Endodermal cell (in vitro differentiated cells): ENCODE measurements at regions not wholly inside any gene's neighbourhood (a gene's known extent, or its start where the extent isn't known, plus 50 kb on each side); places are given as distances from the start of the nearest gene placed in this dataset.

Experiments
- DNase-seq: peaks from one replicate; pipeline ENCODE4 v3.0.0-alpha.2; 2017
- H3K27ac ChIP-seq: 2 replicates; pipeline ENCODE4 v1.5.1; 2013; ENCODE audit warnings: mild to moderate bottlenecking, low read depth, low read length, moderate library complexity
- H3K27me3 ChIP-seq: 2 replicates; pipeline ENCODE4 v1.6.1; 2013; ENCODE audit warnings: mild to moderate bottlenecking, low read length, moderate library complexity; ENCODE audit not compliant: insufficient read depth, control insufficient read depth, poor library complexity, severe bottlenecking
- H3K36me3 ChIP-seq: 2 replicates; pipeline ENCODE4 v1.7.0; 2013; ENCODE audit warnings: mild to moderate bottlenecking, low read length, moderate library complexity; ENCODE audit not compliant: control insufficient read depth, insufficient read depth
- H3K4me1 ChIP-seq: one replicate; pipeline ENCODE4 v1.7.0; 2013; ENCODE audit warnings: low read length; ENCODE audit not compliant: control insufficient read depth, insufficient read depth
- H3K4me3 ChIP-seq: 2 replicates; pipeline ENCODE4 v1.5.1; 2013; ENCODE audit warnings: mild to moderate bottlenecking, low read length, moderate library complexity
- H3K9ac ChIP-seq: 2 replicates; pipeline ENCODE4 v1.6.1; 2013; ENCODE audit warnings: mild to moderate bottlenecking, low read length, moderate library complexity; ENCODE audit not compliant: poor library complexity, severe bottlenecking; ENCODE audit errors: extremely low read depth
- H3K9me3 ChIP-seq: 2 replicates; pipeline ENCODE4 v1.6.1; 2013; ENCODE audit warnings: mild to moderate bottlenecking, low read length, moderate library complexity; ENCODE audit not compliant: control insufficient read depth
- H3K27ac Mint-ChIP-seq: 2 replicates; pipeline ENCODE4 v1.8.0; 2020; ENCODE audit warnings: mixed read lengths
- H3K27me3 Mint-ChIP-seq: 2 replicates; pipeline ENCODE4 v1.8.0; 2021; ENCODE audit warnings: mild to moderate bottlenecking, mixed read lengths; ENCODE audit not compliant: insufficient read depth
- H3K36me3 Mint-ChIP-seq: 2 replicates; pipeline ENCODE4 v1.8.0; 2020; ENCODE audit warnings: low read depth, mixed read lengths
- H3K4me1 Mint-ChIP-seq: 2 replicates; pipeline ENCODE4 v1.8.0; 2020; ENCODE audit warnings: mixed read lengths
- H3K4me3 Mint-ChIP-seq: 2 replicates; pipeline ENCODE4 v1.8.0; 2020; ENCODE audit warnings: mild to moderate bottlenecking, moderate library complexity, mixed read lengths
- H3K9me3 Mint-ChIP-seq: 2 replicates; pipeline ENCODE4 v1.8.0; 2020; ENCODE audit warnings: mild to moderate bottlenecking, mixed read lengths
- WGBS, 2 experiments: methylation state at CpG; one replicate each; pipeline versions ENCODE4 v1.1.5 to v1.1.7; 2013; ENCODE audit warnings: missing lambda C conversion rate in 2 of 2, mixed read lengths in 1 of 2; ENCODE audit not compliant: insufficient coverage in 1 of 2, insufficient read length in 1 of 2; 5-methylcytosine and 5-hydroxymethylcytosine counted together
- TF ChIP-seq, protein P1 (sequence below): fragments of 200-600 bp; sonication (generic); conservative IDR thresholded peaks from 2 replicates; pipeline ENCODE4 v1.5.0; 2021; ENCODE audit warnings: antibody characterized with exemption, mild to moderate bottlenecking

DNA sequence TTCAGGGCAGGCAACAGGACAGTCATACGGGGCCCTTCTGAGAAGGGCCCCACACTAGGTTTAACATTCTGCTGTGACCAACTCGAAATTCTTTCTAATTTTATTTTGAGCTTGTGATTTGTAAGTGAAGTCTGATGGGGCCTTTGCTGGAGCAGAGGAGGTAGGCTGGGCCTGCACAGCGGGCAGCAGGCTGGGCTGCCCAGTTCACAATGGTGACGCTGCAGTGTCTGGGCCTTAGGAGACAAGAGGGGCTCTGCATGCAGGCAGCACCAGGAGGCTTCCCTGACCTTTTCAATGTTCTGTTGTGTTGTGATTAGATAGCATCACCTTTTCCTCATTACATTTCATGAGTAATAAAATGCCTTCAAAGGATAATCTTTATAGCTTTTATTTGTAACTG, 175.1 kb downstream of the CXCL12 start:
- Histone ChIP-seq H3K4me3 (no peak overlapping the region), H3K27ac (no peak overlapping the region), H3K36me3 (no peaks in the 10 kb centered on the region), H3K4me1 (peaks cover 4% of the 10 kb centered on the region), H3K27me3 (no peaks in the 10 kb centered on the region), H3K9ac (no peak overlapping the region), H3K9me3 (peaks cover 14% of the 10 kb centered on the region)
- H3K27me3 Mint-ChIP-seq = no peaks in the 10 kb centered on the region
- H3K4me1 Mint-ChIP-seq = peaks cover 14% of the 10 kb centered on the region
- no peak overlapping the region for H3K27ac Mint-ChIP-seq
- peak; percentile 55 for DNase-seq
- H3K36me3 Mint-ChIP-seq = peaks cover 6% of the 10 kb centered on the region
- WGBS, 2 experiments = 78 to 100% methylated on average over 1 to 4 of the region's 4 CpGs
- H3K9me3 Mint-ChIP-seq = peaks cover 17% of the 10 kb centered on the region
- TF ChIP-seq, protein P1, sequence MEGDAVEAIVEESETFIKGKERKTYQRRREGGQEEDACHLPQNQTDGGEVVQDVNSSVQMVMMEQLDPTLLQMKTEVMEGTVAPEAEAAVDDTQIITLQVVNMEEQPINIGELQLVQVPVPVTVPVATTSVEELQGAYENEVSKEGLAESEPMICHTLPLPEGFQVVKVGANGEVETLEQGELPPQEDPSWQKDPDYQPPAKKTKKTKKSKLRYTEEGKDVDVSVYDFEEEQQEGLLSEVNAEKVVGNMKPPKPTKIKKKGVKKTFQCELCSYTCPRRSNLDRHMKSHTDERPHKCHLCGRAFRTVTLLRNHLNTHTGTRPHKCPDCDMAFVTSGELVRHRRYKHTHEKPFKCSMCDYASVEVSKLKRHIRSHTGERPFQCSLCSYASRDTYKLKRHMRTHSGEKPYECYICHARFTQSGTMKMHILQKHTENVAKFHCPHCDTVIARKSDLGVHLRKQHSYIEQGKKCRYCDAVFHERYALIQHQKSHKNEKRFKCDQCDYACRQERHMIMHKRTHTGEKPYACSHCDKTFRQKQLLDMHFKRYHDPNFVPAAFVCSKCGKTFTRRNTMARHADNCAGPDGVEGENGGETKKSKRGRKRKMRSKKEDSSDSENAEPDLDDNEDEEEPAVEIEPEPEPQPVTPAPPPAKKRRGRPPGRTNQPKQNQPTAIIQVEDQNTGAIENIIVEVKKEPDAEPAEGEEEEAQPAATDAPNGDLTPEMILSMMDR = no peak
- H3K4me3 Mint-ChIP-seq = no peak overlapping the region

DNA sequence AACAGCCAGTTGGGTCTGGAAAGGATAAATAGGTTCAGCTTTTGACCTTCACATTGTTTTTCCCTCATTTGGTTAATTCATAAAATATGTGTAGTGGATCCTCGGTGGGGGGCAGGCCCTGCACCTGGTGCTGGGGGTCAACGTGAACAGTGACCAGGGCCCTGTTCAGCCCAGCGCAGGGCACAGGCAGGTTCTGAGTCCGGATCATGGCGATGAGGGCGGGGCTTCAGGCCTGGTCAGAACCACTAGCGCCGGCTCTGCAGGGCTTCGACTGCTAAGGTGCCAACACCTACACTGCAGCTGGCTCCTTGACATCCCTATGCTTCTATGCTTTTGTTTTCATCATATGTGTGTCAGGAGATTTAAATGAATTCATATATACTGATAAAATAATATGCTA, 177.7 kb downstream of the CXCL12 start:
- Histone ChIP-seq H3K27me3 (no peaks in the 10 kb centered on the region), H3K9ac (no peak overlapping the region), H3K4me3 (no peak overlapping the region), H3K36me3 (no peaks in the 10 kb centered on the region), H3K4me1 (peaks cover 4% of the 10 kb centered on the region), H3K9me3 (no peaks in the 10 kb centered on the region), H3K27ac (no peak overlapping the region)
- Mint-ChIP-seq H3K27ac (no peak overlapping the region), H3K9me3 (peaks cover 6% of the 10 kb centered on the region), H3K4me1 (peaks cover 14% of the 10 kb centered on the region), H3K4me3 (no peak overlapping the region), H3K36me3 (no peaks in the 10 kb centered on the region), H3K27me3 (no peaks in the 10 kb centered on the region)
- TF ChIP-seq, protein P1 = no peak
- 93 to 100% methylated on average over 5 to 9 of the region's 9 CpGs for WGBS, 2 experiments
- no peak for DNase-seq

DNA sequence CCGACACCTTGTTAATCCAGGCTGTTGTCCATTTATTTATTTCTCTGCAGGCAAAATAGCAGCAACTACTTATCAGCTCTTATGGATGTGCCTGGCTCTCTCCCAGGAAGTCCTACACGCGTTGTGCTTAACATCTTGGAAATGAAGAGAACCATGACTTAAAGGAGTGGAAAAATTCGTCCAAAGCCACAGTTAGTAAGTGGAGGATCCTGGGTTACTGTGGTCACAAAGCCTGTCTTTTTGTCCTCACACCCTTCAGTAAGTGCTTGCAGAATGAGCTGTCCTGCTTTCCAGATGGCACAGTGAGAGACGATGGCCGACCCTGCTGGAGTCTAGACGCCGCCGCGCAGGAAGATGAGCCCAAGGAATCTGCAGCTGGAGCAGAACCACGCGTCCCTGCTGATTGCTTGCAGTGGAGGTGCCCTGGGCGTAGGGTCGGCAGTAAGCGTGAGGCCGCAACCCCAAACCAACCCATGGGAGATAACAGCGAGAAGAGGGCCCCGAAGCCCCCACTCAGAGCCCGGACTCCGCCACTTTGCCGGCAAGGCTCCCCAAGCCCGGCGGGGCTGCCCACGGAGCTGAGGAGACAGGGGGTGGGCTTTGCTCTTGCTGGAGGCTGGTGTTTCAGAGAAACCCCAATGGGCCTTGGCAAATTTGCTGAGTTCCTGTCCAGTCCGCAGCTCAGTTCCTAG, 178.6 kb downstream of the CXCL12 start:
- H3K9me3 Mint-ChIP-seq = peaks cover 10% of the 10 kb centered on the region
- Histone ChIP-seq H3K4me3 (no peak overlapping the region), H3K9me3 (no peaks in the 10 kb centered on the region), H3K27me3 (no peaks in the 10 kb centered on the region), H3K36me3 (no peaks in the 10 kb centered on the region), H3K27ac (no peak overlapping the region), H3K9ac (no peak overlapping the region), H3K4me1 (peaks cover 4% of the 10 kb centered on the region)
- TF ChIP-seq, protein P1 = no peak
- peaks cover 14% of the 10 kb centered on the region for H3K4me1 Mint-ChIP-seq
- WGBS, 2 experiments = 93 to 94% methylated on average over 13 to 25 of the region's 25 CpGs
- no peak overlapping the region for H3K27ac Mint-ChIP-seq
- H3K36me3 Mint-ChIP-seq = no peaks in the 10 kb centered on the region
- no peak overlapping the region for H3K4me3 Mint-ChIP-seq
- no peak for DNase-seq
- no peaks in the 10 kb centered on the region for H3K27me3 Mint-ChIP-seq
